Activated naive CD8-positive, alpha-beta T cell treated with anti-CD3 and anti-CD28 coated beads, Interleukin-2, amount 10 ng/mL, durations not matched to agents 7 days and 5 days (primary cell): ENCODE measurements at regions not wholly inside any gene's neighbourhood (a gene's known extent, or its start where the extent isn't known, plus 50 kb on each side); places are given as distances from the start of the nearest gene placed in this dataset.

Experiments
- ATAC-seq: fragments of 150-1000 bp; cut with Tn5 transposase; one replicate; pipeline ENCODE4 v1.10.0; 2021; ENCODE audit warnings: low read depth, moderate library complexity
- POLR2A ChIA-PET: fragments of 350-600 bp; sonication (Branson Sonifier 250); formaldehyde crosslinking; loops from one replicate; lab custom pipeline; 2021; ENCODE audit warnings: antibody characterized with exemption; lab: Charles Lee
- DNase-seq: peaks from one replicate; pipeline ENCODE4 v3.0.0; 2021
- H3K27ac Mint-ChIP-seq: one replicate; pipeline ENCODE4 v1.8.0; 2022; ENCODE audit warnings: mild to moderate bottlenecking, mixed read lengths
- H3K27me3 Mint-ChIP-seq: one replicate; pipeline ENCODE4 v1.8.0; 2022; ENCODE audit warnings: mild to moderate bottlenecking, moderate library complexity, mixed read lengths
- H3K36me3 Mint-ChIP-seq: one replicate; pipeline ENCODE4 v1.8.0; 2021; ENCODE audit warnings: mild to moderate bottlenecking, mixed read lengths
- H3K4me1 Mint-ChIP-seq: one replicate; pipeline ENCODE4 v1.8.0; 2021; ENCODE audit warnings: mixed read lengths
- H3K4me3 Mint-ChIP-seq: one replicate; pipeline ENCODE4 v1.8.0; 2022; ENCODE audit warnings: mild to moderate bottlenecking, moderate library complexity, mixed read lengths
- H3K9me3 Mint-ChIP-seq: one replicate; pipeline ENCODE4 v1.8.0; 2021; ENCODE audit warnings: mixed read lengths

GRCh38 chr2:136436936-136437335 lies 319.0 kb upstream of the CXCR4 start:
- Mint-ChIP-seq H3K4me1 (no peaks in the 10 kb centered on the region), H3K36me3 (no peaks in the 10 kb centered on the region), H3K9me3 (no peaks in the 10 kb centered on the region), H3K27me3 (peaks cover 8% of the 10 kb centered on the region), H3K27ac (no peak overlapping the region), H3K4me3 (no peak overlapping the region)
- no peak for DNase-seq
- no peak for ATAC-seq
- POLR2A ChIA-PET, result no interaction called here

- POLR2A ChIA-PET, result no interaction called here
- Mint-ChIP-seq H3K4me3 (no peak overlapping the region), H3K36me3 (no peaks in the 10 kb centered on the region), H3K9me3 (no peaks in the 10 kb centered on the region), H3K27ac (no peak overlapping the region), H3K27me3 (peaks cover 12% of the 10 kb centered on the region), H3K4me1 (no peaks in the 10 kb centered on the region)
- DNase-seq (no peak), ATAC-seq (no peak)
Observed at GRCh38 chr2:136434251-136434715, 316.3 kb upstream of the CXCR4 start.

GRCh38 chr2:136433261-136433660 lies 315.3 kb upstream of the CXCR4 start:
- Mint-ChIP-seq H3K4me1 (no peaks in the 10 kb centered on the region), H3K27ac (no peak overlapping the region), H3K27me3 (peaks cover 15% of the 10 kb centered on the region), H3K9me3 (no peaks in the 10 kb centered on the region), H3K4me3 (no peak overlapping the region), H3K36me3 (no peaks in the 10 kb centered on the region)
- no peak for DNase-seq
- ATAC-seq, result no peak
- POLR2A ChIA-PET, result no interaction called here

GRCh38 chr2:136424112-136424511 lies 306.2 kb upstream of the CXCR4 start:
- Mint-ChIP-seq H3K36me3 (no peaks in the 10 kb centered on the region), H3K27ac (no peak overlapping the region), H3K4me3 (peak overlapping the region; percentile 69), H3K4me1 (peaks cover 17% of the 10 kb centered on the region), H3K9me3 (no peaks in the 10 kb centered on the region), H3K27me3 (peaks cover 37% of the 10 kb centered on the region)
- POLR2A ChIA-PET, result no interaction called here
- ATAC-seq, result no peak
- peak; percentile 36 for DNase-seq

- peaks cover 34% of the 10 kb centered on the region for H3K27me3 Mint-ChIP-seq
- peaks cover 17% of the 10 kb centered on the region for H3K4me1 Mint-ChIP-seq
- H3K9me3 Mint-ChIP-seq, result no peaks in the 10 kb centered on the region
- DNase-seq (peak; percentile 85), ATAC-seq (peak; percentile 99)
- POLR2A ChIA-PET, result interaction anchor here (0.9 kb wide), 1 partner anchor 42 kb away, joined by 3 read pairs; no protein-coding TSS in a partner anchor
- peak overlapping the region; percentile 78 for H3K27ac Mint-ChIP-seq
- H3K4me3 Mint-ChIP-seq, result peak overlapping the region; percentile 69
- no peaks in the 10 kb centered on the region for H3K36me3 Mint-ChIP-seq
Observed at GRCh38 chr2:136423516-136423996, 305.6 kb upstream of the CXCR4 start.

- Mint-ChIP-seq H3K4me3 (peak overlapping the region; percentile 41), H3K27me3 (peaks cover 40% of the 10 kb centered on the region), H3K36me3 (no peaks in the 10 kb centered on the region), H3K9me3 (no peaks in the 10 kb centered on the region), H3K4me1 (peaks cover 17% of the 10 kb centered on the region), H3K27ac (no peak overlapping the region)
- POLR2A ChIA-PET, result interaction anchor here (0.9 kb wide), 1 partner anchor 41 kb away, joined by 3 read pairs; no protein-coding TSS in a partner anchor
- ATAC-seq, result no peak
- DNase-seq, result no peak
Observed at GRCh38 chr2:136422512-136422911, 304.6 kb upstream of the CXCR4 start.

- ATAC-seq, result no peak
- POLR2A ChIA-PET, result no interaction called here
- Mint-ChIP-seq H3K4me3 (no peak overlapping the region), H3K27ac (no peak overlapping the region), H3K9me3 (no peaks in the 10 kb centered on the region), H3K36me3 (no peaks in the 10 kb centered on the region), H3K27me3 (peaks cover 27% of the 10 kb centered on the region), H3K4me1 (peaks cover 17% of the 10 kb centered on the region)
- DNase-seq, result no peak
Observed at GRCh38 chr2:136420346-136420745, 302.4 kb upstream of the CXCR4 start.

GRCh38 chr2:136411946-136412345 lies 294.0 kb upstream of the CXCR4 start:
- no peak for ATAC-seq
- Mint-ChIP-seq H3K36me3 (no peaks in the 10 kb centered on the region), H3K4me3 (no peak overlapping the region), H3K27me3 (peaks cover 27% of the 10 kb centered on the region), H3K27ac (no peak overlapping the region), H3K4me1 (peaks cover 3% of the 10 kb centered on the region), H3K9me3 (no peaks in the 10 kb centered on the region)
- DNase-seq, result no peak
- POLR2A ChIA-PET, result no interaction called here

- no peak for DNase-seq
- POLR2A ChIA-PET, result no interaction called here
Observed at GRCh38 chr2:136410673-136411072, 292.7 kb upstream of the CXCR4 start.

GRCh38 chr2:136408795-136409194 lies 290.8 kb upstream of the CXCR4 start:
- no peak overlapping the region for H3K27ac Mint-ChIP-seq
- POLR2A ChIA-PET, result no interaction called here
- H3K4me3 Mint-ChIP-seq, result no peak overlapping the region
- DNase-seq (no peak), ATAC-seq (no peak)
- no peaks in the 10 kb centered on the region for H3K9me3 Mint-ChIP-seq
- H3K4me1 Mint-ChIP-seq, result peaks cover 4% of the 10 kb centered on the region
- H3K36me3 Mint-ChIP-seq, result no peaks in the 10 kb centered on the region
- H3K27me3 Mint-ChIP-seq, result peaks cover 32% of the 10 kb centered on the region

More at GRCh38 chr2:136410673-136411072, 292.7 kb upstream of the CXCR4 start:
- Mint-ChIP-seq H3K27ac (no peak overlapping the region), H3K27me3 (peaks cover 27% of the 10 kb centered on the region), H3K4me1 (peaks cover 3% of the 10 kb centered on the region), H3K36me3 (no peaks in the 10 kb centered on the region), H3K9me3 (no peaks in the 10 kb centered on the region), H3K4me3 (no peak overlapping the region)
- ATAC-seq, result no peak

- Mint-ChIP-seq H3K9me3 (no peaks in the 10 kb centered on the region), H3K4me1 (peaks cover 4% of the 10 kb centered on the region), H3K27me3 (peaks cover 33% of the 10 kb centered on the region), H3K36me3 (no peaks in the 10 kb centered on the region), H3K4me3 (no peak overlapping the region), H3K27ac (no peak overlapping the region)
- POLR2A ChIA-PET, result no interaction called here
- no peak for DNase-seq
- no peak for ATAC-seq
Observed at GRCh38 chr2:136407952-136408318, 290.0 kb upstream of the CXCR4 start.

GRCh38 chr2:136407117-136407951 lies 289.4 kb upstream of the CXCR4 start:
- H3K27ac Mint-ChIP-seq, result no peak overlapping the region
- no peaks in the 10 kb centered on the region for H3K36me3 Mint-ChIP-seq
- H3K4me3 Mint-ChIP-seq, result no peak overlapping the region
- ATAC-seq (no peak), DNase-seq (no peak)
- H3K9me3 Mint-ChIP-seq, result no peaks in the 10 kb centered on the region
- peaks cover 4% of the 10 kb centered on the region for H3K4me1 Mint-ChIP-seq
- H3K27me3 Mint-ChIP-seq, result peaks cover 30% of the 10 kb centered on the region
- POLR2A ChIA-PET, result no interaction called here

- no peak for ATAC-seq
- peaks cover 4% of the 10 kb centered on the region for H3K4me1 Mint-ChIP-seq
- H3K9me3 Mint-ChIP-seq, result no peaks in the 10 kb centered on the region
- no peak overlapping the region for H3K27ac Mint-ChIP-seq
- no peaks in the 10 kb centered on the region for H3K36me3 Mint-ChIP-seq
- peaks cover 32% of the 10 kb centered on the region for H3K27me3 Mint-ChIP-seq
- no peak for DNase-seq
- POLR2A ChIA-PET, result no interaction called here
- no peak overlapping the region for H3K4me3 Mint-ChIP-seq
Observed at GRCh38 chr2:136404925-136405324, 287.0 kb upstream of the CXCR4 start.

- no peak overlapping the region for H3K4me3 Mint-ChIP-seq
- POLR2A ChIA-PET, result no interaction called here
Observed at GRCh38 chr2:136404176-136404575, 286.2 kb upstream of the CXCR4 start.

More at GRCh38 chr2:136404176-136404575, 286.2 kb upstream of the CXCR4 start:
- no peaks in the 10 kb centered on the region for H3K36me3 Mint-ChIP-seq
- ATAC-seq (no peak), DNase-seq (no peak)
- no peak overlapping the region for H3K27ac Mint-ChIP-seq
- H3K4me1 Mint-ChIP-seq, result peaks cover 4% of the 10 kb centered on the region
- no peaks in the 10 kb centered on the region for H3K9me3 Mint-ChIP-seq
- peaks cover 32% of the 10 kb centered on the region for H3K27me3 Mint-ChIP-seq
